Left ventricle myocardium inferior (tissue), 1 donor: ENCODE measurements at regions not wholly inside any gene's neighbourhood (a gene's known extent, or its start where the extent isn't known, plus 50 kb on each side); places are given as distances from the start of the nearest gene placed in this dataset.

Source experiments
- DNase-seq: peaks from one replicate; pipeline ENCODE4 v3.0.0-alpha.2; 2020
- H3K27ac ChIP-seq: fragments of 200-600 bp; replicated peaks from 2 replicates; pipeline ENCODE4 v1.8.0; 2021
- H3K27me3 ChIP-seq: fragments of 200-600 bp; 2 replicates; pipeline ENCODE4 v1.8.0; 2021; ENCODE audit warnings: low read depth
- H3K36me3 ChIP-seq: fragments of 200-600 bp; 2 replicates; pipeline ENCODE4 v1.8.0; 2021
- H3K4me1 ChIP-seq: fragments of 200-600 bp; 2 replicates; pipeline ENCODE4 v1.8.0; 2021
- H3K4me3 ChIP-seq: fragments of 200-600 bp; 2 replicates; pipeline ENCODE4 v1.8.0; 2021; ENCODE audit warnings: mild to moderate bottlenecking, moderate library complexity
- H3K9me3 ChIP-seq: fragments of 200-600 bp; replicated peaks from 2 replicates; pipeline ENCODE4 v1.8.0; 2021
- intact Hi-C: fragments of 100-400 bp; cut with micrococcal nuclease; formaldehyde crosslinking; loops from one replicate; pipeline ENCODE4 v1.11.0; 2022
- TF ChIP-seq, protein P1 (sequence below): fragments of 200-600 bp; IDR thresholded peaks from 2 replicates; pipeline ENCODE4 v1.8.0; 2021; ENCODE audit warnings: antibody characterized with exemption, mild to moderate bottlenecking, borderline replicate concordance
- donor health status: DM: no; HTN: yes; CAD: no; lungs with severe emphysema.

DNA sequence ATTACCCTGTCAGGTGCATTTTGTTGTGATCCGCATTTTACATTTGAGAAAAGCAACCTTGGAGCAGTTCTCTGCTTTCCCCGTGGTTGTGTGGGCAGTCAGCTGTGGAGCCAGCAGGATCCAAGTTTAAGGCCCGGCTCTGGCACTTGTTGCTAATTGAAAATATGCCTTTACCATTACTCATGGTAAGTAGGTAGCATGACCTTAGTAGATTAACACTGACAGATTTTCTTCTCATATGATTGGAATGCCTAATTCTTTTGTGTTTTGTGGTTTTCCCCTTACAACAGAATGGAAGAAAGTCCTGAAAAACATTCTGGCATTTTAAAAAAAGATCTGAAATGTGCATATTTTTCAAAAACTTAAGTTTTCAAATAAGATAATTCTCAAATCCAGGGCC, 246.5 kb upstream of the LRRN1 start:
- Histone ChIP-seq H3K27ac (no peak overlapping the region), H3K36me3 (no peaks in the 10 kb centered on the region), H3K27me3 (no peaks in the 10 kb centered on the region), H3K4me1 (no peaks in the 10 kb centered on the region), H3K9me3 (peaks cover 40% of the 10 kb centered on the region), H3K4me3 (no peak overlapping the region)
- intact Hi-C loops, result no loop called here
- TF ChIP-seq, protein P1, sequence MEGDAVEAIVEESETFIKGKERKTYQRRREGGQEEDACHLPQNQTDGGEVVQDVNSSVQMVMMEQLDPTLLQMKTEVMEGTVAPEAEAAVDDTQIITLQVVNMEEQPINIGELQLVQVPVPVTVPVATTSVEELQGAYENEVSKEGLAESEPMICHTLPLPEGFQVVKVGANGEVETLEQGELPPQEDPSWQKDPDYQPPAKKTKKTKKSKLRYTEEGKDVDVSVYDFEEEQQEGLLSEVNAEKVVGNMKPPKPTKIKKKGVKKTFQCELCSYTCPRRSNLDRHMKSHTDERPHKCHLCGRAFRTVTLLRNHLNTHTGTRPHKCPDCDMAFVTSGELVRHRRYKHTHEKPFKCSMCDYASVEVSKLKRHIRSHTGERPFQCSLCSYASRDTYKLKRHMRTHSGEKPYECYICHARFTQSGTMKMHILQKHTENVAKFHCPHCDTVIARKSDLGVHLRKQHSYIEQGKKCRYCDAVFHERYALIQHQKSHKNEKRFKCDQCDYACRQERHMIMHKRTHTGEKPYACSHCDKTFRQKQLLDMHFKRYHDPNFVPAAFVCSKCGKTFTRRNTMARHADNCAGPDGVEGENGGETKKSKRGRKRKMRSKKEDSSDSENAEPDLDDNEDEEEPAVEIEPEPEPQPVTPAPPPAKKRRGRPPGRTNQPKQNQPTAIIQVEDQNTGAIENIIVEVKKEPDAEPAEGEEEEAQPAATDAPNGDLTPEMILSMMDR, result no peak
- no peak for DNase-seq

DNA sequence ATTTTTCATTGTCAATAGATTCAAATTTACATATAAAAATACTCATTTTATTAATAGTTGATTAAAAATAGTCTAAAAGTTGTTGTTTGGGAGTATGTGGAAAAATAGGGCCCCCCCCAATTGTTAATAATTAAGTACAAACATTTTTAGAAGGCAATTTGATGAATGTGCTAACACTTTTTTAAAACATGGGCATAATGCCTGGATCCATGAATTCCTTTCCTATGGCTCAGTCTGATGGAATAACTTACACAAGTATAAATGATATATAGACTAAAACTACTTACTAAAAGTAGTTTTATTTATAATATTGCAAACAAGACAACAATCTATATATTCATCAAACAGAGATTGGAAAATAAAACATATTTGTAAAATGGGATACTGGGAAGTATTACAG, 247.2 kb upstream of the LRRN1 start:
- H3K27me3 ChIP-seq, result no peaks in the 10 kb centered on the region
- H3K9me3 ChIP-seq, result peaks cover 40% of the 10 kb centered on the region
- no peaks in the 10 kb centered on the region for H3K36me3 ChIP-seq
- H3K4me1 ChIP-seq, result no peaks in the 10 kb centered on the region
- no peak overlapping the region for H3K27ac ChIP-seq
- intact Hi-C loops, result no loop called here
- TF ChIP-seq, protein P1, result no peak
- H3K4me3 ChIP-seq, result no peak overlapping the region
- no peak for DNase-seq

DNA sequence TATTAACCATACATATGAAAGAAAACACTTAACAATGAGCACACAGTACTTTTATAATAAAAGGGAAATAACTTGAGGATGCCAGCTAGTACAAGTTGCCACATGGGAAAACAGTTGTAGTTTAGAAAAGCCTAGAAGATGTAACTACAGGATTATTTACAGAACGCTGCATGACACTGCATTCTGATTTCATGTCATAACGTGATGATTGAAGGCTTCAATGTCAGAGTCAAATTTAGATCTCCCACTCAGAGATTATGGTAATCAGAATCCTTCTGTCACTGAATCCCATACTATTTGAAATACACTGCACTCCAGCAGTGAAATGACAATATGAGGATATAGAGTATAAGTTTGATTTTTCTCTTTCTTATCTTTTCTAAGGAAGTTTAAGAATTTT, 253.9 kb upstream of the LRRN1 start:
- no peaks in the 10 kb centered on the region for H3K27me3 ChIP-seq
- DNase-seq, result no peak
- no peaks in the 10 kb centered on the region for H3K36me3 ChIP-seq
- no peak overlapping the region for H3K27ac ChIP-seq
- no peak overlapping the region for H3K4me3 ChIP-seq
- peaks cover 26% of the 10 kb centered on the region for H3K9me3 ChIP-seq
- intact Hi-C loops, result no loop called here
- TF ChIP-seq, protein P1, result no peak
- no peaks in the 10 kb centered on the region for H3K4me1 ChIP-seq

DNA sequence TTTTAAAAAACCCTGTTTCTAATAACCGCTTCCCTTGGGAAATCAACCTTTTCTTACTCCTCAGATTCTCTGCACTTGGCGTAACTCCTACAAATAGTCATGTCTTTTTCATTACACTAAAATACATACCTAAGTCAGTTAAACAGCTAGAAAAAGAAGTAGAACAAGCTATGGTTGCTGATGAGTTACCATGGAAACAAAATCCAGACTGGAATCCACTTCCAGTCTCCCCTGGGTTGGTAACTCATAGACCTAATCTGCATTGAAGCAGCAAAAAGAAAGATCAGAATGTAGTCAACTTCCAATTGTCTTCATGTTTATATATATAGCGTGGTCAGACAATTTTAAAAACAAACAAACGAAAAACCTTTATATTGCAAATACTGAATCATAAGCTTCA, 260.8 kb upstream of the LRRN1 start:
- Histone ChIP-seq H3K27ac (no peak overlapping the region), H3K4me3 (no peak overlapping the region), H3K4me1 (no peaks in the 10 kb centered on the region), H3K36me3 (no peaks in the 10 kb centered on the region), H3K9me3 (no peaks in the 10 kb centered on the region), H3K27me3 (no peaks in the 10 kb centered on the region)
- no peak for DNase-seq
- TF ChIP-seq, protein P1, result no peak
- intact Hi-C loops, result no loop called here

DNA sequence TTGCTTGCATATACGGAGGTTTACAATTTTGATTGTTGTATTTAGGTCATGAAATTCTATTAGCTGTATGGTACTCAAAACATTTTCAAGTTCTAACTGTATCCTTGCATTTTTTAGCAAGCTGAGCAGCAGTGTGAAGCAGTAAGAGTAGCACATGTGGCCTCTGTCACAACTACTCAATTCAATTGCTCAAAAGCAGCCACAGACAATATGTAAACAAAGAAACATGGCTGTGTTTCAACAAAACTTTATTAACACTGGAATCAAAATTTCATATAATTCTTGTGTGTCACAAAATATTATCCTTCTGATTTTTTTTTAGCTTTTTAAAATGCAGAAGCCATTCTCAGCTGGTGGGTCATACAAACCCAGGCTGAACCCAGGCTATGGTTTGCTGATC, 266.7 kb upstream of the LRRN1 start:
- no peak overlapping the region for H3K27ac ChIP-seq
- no peaks in the 10 kb centered on the region for H3K27me3 ChIP-seq
- H3K36me3 ChIP-seq, result no peaks in the 10 kb centered on the region
- TF ChIP-seq, protein P1, result no peak
- no peaks in the 10 kb centered on the region for H3K4me1 ChIP-seq
- no peaks in the 10 kb centered on the region for H3K9me3 ChIP-seq
- DNase-seq, result no peak
- intact Hi-C loops, result no loop called here
- H3K4me3 ChIP-seq, result no peak overlapping the region

DNA sequence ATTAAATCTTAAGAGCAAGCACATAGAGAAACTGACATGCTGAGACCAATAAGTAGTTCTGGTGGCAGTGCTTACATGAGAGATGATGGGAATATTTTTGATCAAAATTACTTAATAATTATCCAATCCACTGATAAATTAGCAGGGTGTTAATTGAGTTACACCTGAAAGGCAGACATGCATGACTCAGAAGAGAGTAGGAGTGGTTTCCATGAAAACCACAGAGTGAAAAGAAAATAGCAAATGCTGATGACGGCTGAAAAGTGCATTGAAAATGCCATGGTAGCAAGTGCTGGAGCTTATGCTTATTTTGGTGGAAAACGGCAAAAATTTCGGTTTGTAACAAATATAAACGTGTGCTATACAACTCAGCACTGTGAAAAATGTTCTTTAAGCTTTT, 267.8 kb upstream of the LRRN1 start:
- Histone ChIP-seq H3K27me3 (no peaks in the 10 kb centered on the region), H3K36me3 (no peaks in the 10 kb centered on the region), H3K4me1 (no peaks in the 10 kb centered on the region), H3K27ac (no peak overlapping the region), H3K9me3 (no peaks in the 10 kb centered on the region), H3K4me3 (no peak overlapping the region)
- TF ChIP-seq, protein P1, result no peak
- intact Hi-C loops, result no loop called here
- no peak for DNase-seq
